ENCODE measurements at regions not wholly inside any gene's neighbourhood (a gene's known extent, or its start where the extent isn't known, plus 50 kb on each side); places are given as distances from the start of the nearest gene placed in this dataset.

GRCh38 chr17:6927290-6928126, 68.3 kb upstream of the ALOX12 start:
- TF ChIP-seq CTCF (IDR thresholded peaks at IDR 0.05) = no peak
- no peak for TF ChIP-seq POLR2A (IDR thresholded peaks at IDR 0.05)

All from right lobe of liver (tissue), 4 donors.